ENCODE measurements at regions not wholly inside any gene's neighbourhood (a gene's known extent, or its start where the extent isn't known, plus 50 kb on each side); places are given as distances from the start of the nearest gene placed in this dataset.

- 79% methylated on average over 3 of the region's 3 CpGs for WGBS, 2 donors (ENCODE audit: low coverage in 1 of 2)
- H3K27me3 ChIP-seq = no peaks in the 10 kb centered on the region
- no peaks in the 10 kb centered on the region for H3K4me1 ChIP-seq
- no peaks in the 10 kb centered on the region for H3K36me3 ChIP-seq
- ATAC-seq = no peak
- peaks cover 0 to 7% (median 0%) of the 10 kb centered on the region in 3 donors for H3K9me3 ChIP-seq
- no peak overlapping the region for H3K27ac ChIP-seq
- TF ChIP-seq POLR2A (IDR thresholded peaks at IDR 0.05) = no peak
- no peak overlapping the region for H3K4me3 ChIP-seq
These were observed 69.6 kb upstream of the BARHL2 start for GRCh38 chr1:90786709-90787108.

DNA sequence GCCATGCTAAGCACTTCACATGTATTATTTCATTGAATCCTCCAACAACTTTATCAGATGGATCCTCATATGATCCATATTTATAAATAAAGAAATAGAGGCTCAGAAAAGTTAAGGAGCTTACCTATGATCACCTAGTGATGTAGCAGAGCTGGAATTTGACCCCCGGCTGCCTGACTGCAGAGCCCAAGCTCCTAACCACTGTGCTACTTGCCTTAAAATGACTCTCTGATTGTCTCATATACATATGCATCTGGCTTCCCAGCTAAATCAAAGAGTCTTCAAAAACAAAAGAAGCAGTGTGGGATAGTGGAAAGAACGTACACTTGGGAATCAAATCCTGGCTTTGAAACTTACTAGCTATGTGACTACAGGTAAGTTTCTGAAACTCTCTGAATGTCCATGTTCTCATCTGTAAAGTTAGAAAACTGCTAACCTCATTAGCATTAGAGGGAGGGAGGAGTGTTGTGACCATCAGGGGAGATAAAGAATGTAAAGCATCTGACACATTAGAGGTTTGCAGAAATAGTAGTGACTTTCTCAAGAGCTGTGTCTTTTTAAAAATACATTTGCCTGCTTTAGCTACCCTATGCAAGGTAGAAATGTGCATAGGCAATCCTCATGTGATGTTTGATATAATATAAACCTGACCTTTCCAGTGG, 67.2 kb upstream of the BARHL2 start:
- Histone ChIP-seq H3K36me3 (no peaks in the 10 kb centered on the region), H3K9me3 (peaks cover 0 to under 1% (median 0%) of the 10 kb centered on the region in 3 donors), H3K27me3 (no peaks in the 10 kb centered on the region), H3K27ac (no peak overlapping the region), H3K4me1 (no peaks in the 10 kb centered on the region), H3K4me3 (no peak overlapping the region)
- ATAC-seq = no peak
- TF ChIP-seq EP300 (IDR thresholded peaks at IDR 0.05) = no peak
- WGBS, 2 donors (ENCODE audit: low coverage in 1 of 2) = 39 to 44% methylated on average over 2 of the region's 2 CpGs

DNA sequence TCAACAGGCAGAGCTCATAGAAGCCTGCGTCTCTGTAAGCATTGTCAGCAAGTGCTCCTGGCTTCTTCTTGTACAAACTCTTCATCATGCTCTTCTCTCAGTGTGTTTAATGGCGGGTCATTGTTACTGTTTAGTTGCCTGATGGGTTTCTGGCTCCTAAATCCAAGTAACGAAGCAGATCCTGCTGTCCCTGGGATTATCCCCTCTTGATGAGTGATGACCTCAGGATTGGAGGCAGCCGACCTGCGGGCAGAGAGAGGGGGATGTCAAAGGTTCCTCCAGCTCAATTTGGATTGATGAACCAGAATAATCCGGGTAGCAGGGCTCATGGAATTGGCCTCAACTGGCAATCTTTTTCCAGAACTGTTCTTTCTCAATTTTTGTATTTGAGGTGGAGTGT, 66.1 kb upstream of the BARHL2 start:
- no peak overlapping the region for H3K27ac ChIP-seq
- TF ChIP-seq EP300 (IDR thresholded peaks at IDR 0.05) (no peak), POLR2AphosphoS5 (IDR thresholded peaks at IDR 0.05) (no peak), POLR2A (IDR thresholded peaks at IDR 0.05) (no peak)
- TF ChIP-seq, protein P1, sequence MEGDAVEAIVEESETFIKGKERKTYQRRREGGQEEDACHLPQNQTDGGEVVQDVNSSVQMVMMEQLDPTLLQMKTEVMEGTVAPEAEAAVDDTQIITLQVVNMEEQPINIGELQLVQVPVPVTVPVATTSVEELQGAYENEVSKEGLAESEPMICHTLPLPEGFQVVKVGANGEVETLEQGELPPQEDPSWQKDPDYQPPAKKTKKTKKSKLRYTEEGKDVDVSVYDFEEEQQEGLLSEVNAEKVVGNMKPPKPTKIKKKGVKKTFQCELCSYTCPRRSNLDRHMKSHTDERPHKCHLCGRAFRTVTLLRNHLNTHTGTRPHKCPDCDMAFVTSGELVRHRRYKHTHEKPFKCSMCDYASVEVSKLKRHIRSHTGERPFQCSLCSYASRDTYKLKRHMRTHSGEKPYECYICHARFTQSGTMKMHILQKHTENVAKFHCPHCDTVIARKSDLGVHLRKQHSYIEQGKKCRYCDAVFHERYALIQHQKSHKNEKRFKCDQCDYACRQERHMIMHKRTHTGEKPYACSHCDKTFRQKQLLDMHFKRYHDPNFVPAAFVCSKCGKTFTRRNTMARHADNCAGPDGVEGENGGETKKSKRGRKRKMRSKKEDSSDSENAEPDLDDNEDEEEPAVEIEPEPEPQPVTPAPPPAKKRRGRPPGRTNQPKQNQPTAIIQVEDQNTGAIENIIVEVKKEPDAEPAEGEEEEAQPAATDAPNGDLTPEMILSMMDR (IDR thresholded peaks at IDR 0.05) = no peak
- no peaks in the 10 kb centered on the region for H3K27me3 ChIP-seq
- no peaks in the 10 kb centered on the region for H3K36me3 ChIP-seq
- ATAC-seq = no peak
- 62 to 83% methylated on average over 2 to 6 of the region's 6 CpGs for WGBS, 2 donors (ENCODE audit: low coverage in 1 of 2)
- no peak overlapping the region for H3K4me3 ChIP-seq
- no peaks in the 10 kb centered on the region for H3K9me3 ChIP-seq
- no peaks in the 10 kb centered on the region for H3K4me1 ChIP-seq

GRCh38 chr1:90782046-90782445, 64.9 kb upstream of the BARHL2 start:
- Histone ChIP-seq H3K27me3 (no peaks in the 10 kb centered on the region), H3K36me3 (no peaks in the 10 kb centered on the region), H3K4me1 (no peaks in the 10 kb centered on the region), H3K9me3 (no peaks in the 10 kb centered on the region), H3K4me3 (no peak overlapping the region), H3K27ac (no peak overlapping the region)
- ATAC-seq = no peak
- 46 to 48% methylated on average over 2 of the region's 2 CpGs for WGBS, 2 donors (ENCODE audit: low coverage in 1 of 2)
- TF ChIP-seq POLR2AphosphoS5 (IDR thresholded peaks at IDR 0.05) (no peak), POLR2A (IDR thresholded peaks at IDR 0.05) (no peak), EP300 (IDR thresholded peaks at IDR 0.05) (no peak)
- TF ChIP-seq, protein P1 (IDR thresholded peaks at IDR 0.05) = no peak

DNA sequence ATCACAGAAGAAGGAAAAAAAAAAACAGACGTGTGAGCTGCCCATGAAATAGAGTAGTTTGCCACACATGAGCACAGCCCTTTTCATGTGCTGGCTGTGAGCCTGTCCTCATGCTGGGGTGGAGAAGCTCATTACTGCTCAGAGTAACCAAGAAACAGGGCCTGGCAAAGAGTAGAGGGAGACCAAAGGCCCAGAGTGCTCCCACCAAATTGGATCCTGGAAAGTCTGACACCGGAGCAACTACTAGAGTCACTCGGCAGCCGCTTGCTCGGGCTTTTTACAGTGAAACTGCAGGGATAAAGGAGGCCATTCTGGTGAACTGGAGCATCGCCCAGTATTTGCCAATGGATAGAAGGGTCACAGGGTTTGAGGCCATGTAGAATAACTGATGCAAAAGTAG, 64.4 kb upstream of the BARHL2 start:
- H3K36me3 ChIP-seq = no peaks in the 10 kb centered on the region
- WGBS, 2 donors (ENCODE audit: low coverage in 1 of 2) = 56 to 61% methylated on average over 1 to 6 of the region's 6 CpGs
- no peaks in the 10 kb centered on the region for H3K4me1 ChIP-seq
- H3K27me3 ChIP-seq = no peaks in the 10 kb centered on the region
- TF ChIP-seq POLR2AphosphoS5 (IDR thresholded peaks at IDR 0.05) = no peak
- TF ChIP-seq POLR2A (IDR thresholded peaks at IDR 0.05) = no peak
- TF ChIP-seq EP300 (IDR thresholded peaks at IDR 0.05) = no peak
- no peak for ATAC-seq
- no peak overlapping the region for H3K4me3 ChIP-seq
- no peak overlapping the region for H3K27ac ChIP-seq
- H3K9me3 ChIP-seq = no peaks in the 10 kb centered on the region

DNA sequence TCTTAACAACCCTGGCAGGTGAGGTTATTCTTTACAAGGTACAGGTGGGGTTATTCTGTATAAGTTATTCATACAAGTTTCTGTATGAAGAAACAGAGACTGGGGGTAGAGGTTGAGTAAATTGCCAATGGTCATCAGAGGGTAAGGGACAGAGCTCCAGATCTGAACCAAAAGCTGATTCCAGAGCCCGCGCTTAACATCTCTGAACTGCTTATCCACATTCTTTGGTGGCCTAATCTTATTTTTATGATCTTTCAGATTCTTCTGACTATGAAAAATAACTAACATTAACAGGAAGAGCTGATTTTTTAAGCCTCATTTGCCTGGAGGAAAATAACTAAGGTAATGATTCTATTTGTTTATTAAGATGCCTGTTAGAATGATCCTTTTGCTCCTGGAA, 63.9 kb upstream of the BARHL2 start:
- Histone ChIP-seq H3K4me3 (no peak overlapping the region), H3K27ac (no peak overlapping the region), H3K27me3 (no peaks in the 10 kb centered on the region), H3K36me3 (no peaks in the 10 kb centered on the region), H3K9me3 (no peaks in the 10 kb centered on the region), H3K4me1 (no peaks in the 10 kb centered on the region)
- WGBS, 2 donors (ENCODE audit: low coverage in 1 of 2) = 94 to 96% methylated on average over 2 of the region's 2 CpGs
- no peak for ATAC-seq
- TF ChIP-seq, protein P1 (IDR thresholded peaks at IDR 0.05) = no peak
- TF ChIP-seq EP300 (IDR thresholded peaks at IDR 0.05) = no peak
